ENCODE measurements at regions not wholly inside any gene's neighbourhood (a gene's known extent, or its start where the extent isn't known, plus 50 kb on each side); places are given as distances from the start of the nearest gene placed in this dataset.
"Not testable (repeated sequence)": the region's sequence is repeated elsewhere in the genome, so short reads cannot be mapped to it uniquely, and the experiment has no call there.

DNA sequence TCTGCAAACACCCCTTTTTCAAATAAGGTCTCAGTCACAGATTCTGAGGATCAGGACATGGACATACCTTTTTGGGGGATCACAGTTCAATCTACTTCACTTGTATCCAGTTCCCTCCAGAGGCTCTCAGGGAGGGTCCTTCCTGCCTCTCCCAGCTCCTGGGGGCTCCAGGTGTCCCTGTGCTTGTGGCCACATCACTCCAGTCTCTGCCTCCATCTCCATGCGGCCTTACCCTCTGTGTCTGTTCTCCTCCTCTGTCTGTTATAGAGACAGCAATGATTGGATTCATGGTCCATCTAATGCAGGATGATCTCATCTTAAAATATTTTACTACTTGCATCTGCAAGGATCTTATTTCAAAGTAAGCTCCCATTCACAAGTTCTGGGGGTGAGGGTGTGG, 269.6 kb downstream of the ASMT start:
- no peak overlapping the region for H3K27ac ChIP-seq (ENCODE audit: insufficient read depth in 1 of 2, low read depth in 1 of 2, low read length in 2 of 2, poor library complexity in 1 of 2, severe bottlenecking in 2 of 2)
- H3K9me3 ChIP-seq (ENCODE audit: control extremely low read depth in 1 of 5, control insufficient read depth in 4 of 5, insufficient read depth in 2 of 5, low read depth in 1 of 5, low read length in 4 of 5), result peaks cover 0 to 2% (median 0%) of the 10 kb centered on the region in 5 experiments
- no peak for DNase-seq

DNA sequence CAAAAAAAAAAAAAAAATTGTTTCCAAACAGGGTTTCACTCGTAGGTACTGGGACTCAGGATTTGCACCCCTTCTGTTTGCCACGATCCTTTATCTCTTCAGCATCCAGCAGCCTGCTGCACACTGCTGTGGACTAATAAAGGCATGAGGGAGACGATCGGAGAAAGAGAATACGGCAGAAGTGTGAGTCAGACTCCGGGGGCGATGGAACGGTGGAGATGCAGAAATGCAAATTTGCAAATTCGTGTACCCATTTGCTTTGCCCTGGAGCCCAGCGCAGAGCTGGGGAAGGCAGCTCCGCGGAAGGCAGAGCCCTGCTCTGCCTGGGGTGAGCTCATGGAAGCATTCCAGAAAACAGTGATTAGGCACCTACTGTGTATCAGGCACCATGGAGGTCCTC, 270.3 kb downstream of the ASMT start:
- Histone ChIP-seq H3K36me3 (ENCODE audit: control insufficient read depth in 4 of 4, insufficient read depth in 4 of 4, low read length in 3 of 4) (no peaks in the 10 kb centered on the region), H3K27ac (ENCODE audit: insufficient read depth in 1 of 2, low read depth in 1 of 2, low read length in 2 of 2, poor library complexity in 1 of 2, severe bottlenecking in 2 of 2) (no peak overlapping the region), H3K27me3 (replicated peaks in 2 of 5; ENCODE audit: control insufficient read depth in 4 of 5, insufficient read depth in 5 of 5, low read length in 4 of 5) (peaks cover 0 to 17% (median 1%) of the 10 kb centered on the region in 5 experiments), H3K9me3 (ENCODE audit: control extremely low read depth in 1 of 5, control insufficient read depth in 4 of 5, insufficient read depth in 2 of 5, low read depth in 1 of 5, low read length in 4 of 5) (no peaks in the 10 kb centered on the region), H3K4me1 (ENCODE audit: control extremely low read depth in 1 of 4, control insufficient read depth in 4 of 4, insufficient read depth in 4 of 4, low read length in 3 of 4) (no peaks in the 10 kb centered on the region), H3K4me3 (ENCODE audit: control insufficient read depth in 1 of 7, extremely low read depth in 1 of 7, insufficient read depth in 4 of 7, low read depth in 2 of 7, low read length in 6 of 7) (no peak overlapping the region)
- 95% methylated on average over 12 of the region's 12 CpGs for WGBS (ENCODE audit: insufficient coverage)
- no peak for DNase-seq
- ChIA-PET CTCF (no interaction called here), POLR2A (no interaction called here)

More for the DNA sequence above, 269.6 kb downstream of the ASMT start:
- H3K27me3 ChIP-seq (replicated peaks in 2 of 5; ENCODE audit: control insufficient read depth in 4 of 5, insufficient read depth in 5 of 5, low read length in 4 of 5), result peaks cover 0 to 17% (median 0%) of the 10 kb centered on the region in 5 experiments
- ChIA-PET POLR2A (no interaction called here), CTCF (no interaction called here)
- no peak overlapping the region for H3K4me3 ChIP-seq (ENCODE audit: control insufficient read depth in 1 of 7, extremely low read depth in 1 of 7, insufficient read depth in 4 of 7, low read depth in 2 of 7, low read length in 6 of 7)
- no peaks in the 10 kb centered on the region for H3K4me1 ChIP-seq (ENCODE audit: control extremely low read depth in 1 of 4, control insufficient read depth in 4 of 4, insufficient read depth in 4 of 4, low read length in 3 of 4)
- no peaks in the 10 kb centered on the region for H3K36me3 ChIP-seq (ENCODE audit: control insufficient read depth in 4 of 4, insufficient read depth in 4 of 4, low read length in 3 of 4)
- WGBS (ENCODE audit: insufficient coverage), result no CpG with 5 or more reads among the region's 1 CpG

DNA sequence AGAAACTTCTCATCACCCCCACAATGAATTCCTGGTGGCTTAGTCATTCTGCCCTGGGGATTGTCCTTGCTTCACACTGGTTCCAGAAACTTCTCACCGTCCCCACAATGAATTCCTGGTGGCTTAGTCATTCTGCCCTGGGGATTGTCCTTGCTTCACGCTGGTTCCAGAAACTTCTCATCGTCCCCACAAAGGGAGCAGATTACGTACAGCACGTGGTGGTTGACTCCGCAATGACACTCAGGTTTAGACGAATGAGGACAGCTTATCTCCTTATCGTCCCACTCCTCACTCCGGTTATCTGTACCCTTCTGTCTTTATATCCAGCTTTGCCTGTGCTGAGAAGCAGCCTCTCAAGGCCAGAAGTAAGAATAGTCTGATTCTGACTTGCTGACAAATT, 273.4 kb downstream of the ASMT start:
- H3K36me3 ChIP-seq (ENCODE audit: control insufficient read depth in 4 of 4, insufficient read depth in 4 of 4, low read length in 3 of 4); DNase-seq; POLR2A ChIA-PET; H3K9me3 ChIP-seq (ENCODE audit: control extremely low read depth in 1 of 5, control insufficient read depth in 4 of 5, insufficient read depth in 2 of 5, low read depth in 1 of 5, low read length in 4 of 5); H3K4me1 ChIP-seq (ENCODE audit: control extremely low read depth in 1 of 4, control insufficient read depth in 4 of 4, insufficient read depth in 4 of 4, low read length in 3 of 4); H3K27ac ChIP-seq (ENCODE audit: insufficient read depth in 1 of 2, low read depth in 1 of 2, low read length in 2 of 2, poor library complexity in 1 of 2, severe bottlenecking in 2 of 2); H3K4me3 ChIP-seq (ENCODE audit: control insufficient read depth in 1 of 7, extremely low read depth in 1 of 7, insufficient read depth in 4 of 7, low read depth in 2 of 7, low read length in 6 of 7); CTCF ChIA-PET: not testable (repeated sequence)
- WGBS (ENCODE audit: insufficient coverage), result 95% methylated on average over 6 of the region's 9 CpGs
- peaks cover 0 to 17% (median 3%) of the 10 kb centered on the region in 5 experiments for H3K27me3 ChIP-seq (replicated peaks in 2 of 5; ENCODE audit: control insufficient read depth in 4 of 5, insufficient read depth in 5 of 5, low read length in 4 of 5)

DNA sequence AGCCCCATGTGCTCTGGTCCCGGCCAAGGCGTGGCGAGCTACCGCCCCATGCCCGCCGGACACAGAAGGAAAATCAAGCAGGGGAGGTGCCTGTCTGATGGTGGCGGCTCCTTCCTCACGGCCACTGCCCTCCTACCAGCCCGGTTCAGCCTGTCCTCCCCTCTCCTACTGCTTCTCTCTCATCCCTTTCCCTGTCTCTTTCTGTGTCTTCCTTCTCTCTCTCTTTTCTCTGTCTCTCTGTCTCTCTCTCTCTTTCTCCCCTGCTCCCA, 279.1 kb downstream of the ASMT start:
- ChIA-PET POLR2A (no interaction called here), CTCF (no interaction called here)
- H3K27ac ChIP-seq (ENCODE audit: insufficient read depth in 1 of 2, low read depth in 1 of 2, low read length in 2 of 2, poor library complexity in 1 of 2, severe bottlenecking in 2 of 2), result no peak overlapping the region
- H3K27me3 ChIP-seq (replicated peaks in 2 of 5; ENCODE audit: control insufficient read depth in 4 of 5, insufficient read depth in 5 of 5, low read length in 4 of 5), result peaks cover 0 to 7% (median 3%) of the 10 kb centered on the region in 5 experiments
- H3K4me1 ChIP-seq (ENCODE audit: control extremely low read depth in 1 of 4, control insufficient read depth in 4 of 4, insufficient read depth in 4 of 4, low read length in 3 of 4), result no peaks in the 10 kb centered on the region
- no peaks in the 10 kb centered on the region for H3K9me3 ChIP-seq (ENCODE audit: control extremely low read depth in 1 of 5, control insufficient read depth in 4 of 5, insufficient read depth in 2 of 5, low read depth in 1 of 5, low read length in 4 of 5)
- 92% methylated on average over 8 of the region's 9 CpGs for WGBS (ENCODE audit: insufficient coverage)
- H3K36me3 ChIP-seq (ENCODE audit: control insufficient read depth in 4 of 4, insufficient read depth in 4 of 4, low read length in 3 of 4), result no peaks in the 10 kb centered on the region
- H3K4me3 ChIP-seq (ENCODE audit: control insufficient read depth in 1 of 7, extremely low read depth in 1 of 7, insufficient read depth in 4 of 7, low read depth in 2 of 7, low read length in 6 of 7), result no peak overlapping the region
- DNase-seq, result no peak

DNA sequence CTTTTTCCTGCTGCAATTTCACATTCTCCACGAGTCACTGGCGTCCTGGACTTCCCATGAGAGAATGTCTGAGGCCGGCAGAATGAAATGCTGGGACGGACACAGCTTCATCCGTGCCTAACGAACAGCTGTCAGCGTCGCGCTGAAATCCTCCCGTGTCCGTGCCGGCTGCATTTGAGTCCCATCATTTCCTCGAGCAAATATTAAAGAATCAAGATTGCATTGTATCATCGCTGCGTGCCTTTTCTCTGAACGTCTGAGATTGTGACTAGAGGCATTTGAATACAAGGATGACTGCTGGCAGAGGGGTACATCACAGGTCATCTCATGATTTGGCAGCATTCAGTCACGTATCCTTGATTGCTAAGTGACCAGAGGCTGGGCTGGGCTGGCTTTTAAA, 279.9 kb downstream of the ASMT start:
- ChIA-PET POLR2A (no interaction called here), CTCF (no interaction called here)
- WGBS (ENCODE audit: insufficient coverage), result 79% methylated on average over 17 of the region's 17 CpGs
- Histone ChIP-seq H3K9me3 (ENCODE audit: control extremely low read depth in 1 of 5, control insufficient read depth in 4 of 5, insufficient read depth in 2 of 5, low read depth in 1 of 5, low read length in 4 of 5) (peaks cover 0 to 4% (median 0%) of the 10 kb centered on the region in 5 experiments), H3K4me3 (ENCODE audit: control insufficient read depth in 1 of 7, extremely low read depth in 1 of 7, insufficient read depth in 4 of 7, low read depth in 2 of 7, low read length in 6 of 7) (no peak overlapping the region), H3K27me3 (replicated peaks in 2 of 5; ENCODE audit: control insufficient read depth in 4 of 5, insufficient read depth in 5 of 5, low read length in 4 of 5) (peaks cover 0 to 7% (median 3%) of the 10 kb centered on the region in 5 experiments), H3K4me1 (ENCODE audit: control extremely low read depth in 1 of 4, control insufficient read depth in 4 of 4, insufficient read depth in 4 of 4, low read length in 3 of 4) (no peaks in the 10 kb centered on the region), H3K27ac (ENCODE audit: insufficient read depth in 1 of 2, low read depth in 1 of 2, low read length in 2 of 2, poor library complexity in 1 of 2, severe bottlenecking in 2 of 2) (no peak overlapping the region), H3K36me3 (ENCODE audit: control insufficient read depth in 4 of 4, insufficient read depth in 4 of 4, low read length in 3 of 4) (no peaks in the 10 kb centered on the region)
- no peak for DNase-seq

DNA sequence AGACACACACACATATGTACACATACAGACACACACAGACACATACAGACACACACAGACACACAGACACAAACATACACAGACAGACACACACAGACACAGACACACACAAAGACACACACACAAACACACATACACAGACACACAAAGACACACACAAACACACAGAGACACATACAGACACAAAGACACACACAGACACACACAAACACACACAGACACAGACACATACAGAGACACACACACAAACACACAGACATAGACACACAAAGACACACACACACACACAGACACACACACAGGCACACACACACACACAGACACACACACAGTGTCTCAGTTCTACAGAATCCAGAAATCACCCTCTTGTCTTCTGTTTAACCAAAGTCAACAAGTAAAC, 280.7 kb downstream of the ASMT start:
- peaks cover 0 to 7% (median 0%) of the 10 kb centered on the region in 5 experiments for H3K27me3 ChIP-seq (replicated peaks in 2 of 5; ENCODE audit: control insufficient read depth in 4 of 5, insufficient read depth in 5 of 5, low read length in 4 of 5)
- H3K27ac ChIP-seq (ENCODE audit: insufficient read depth in 1 of 2, low read depth in 1 of 2, low read length in 2 of 2, poor library complexity in 1 of 2, severe bottlenecking in 2 of 2), result no peak overlapping the region
- H3K36me3 ChIP-seq (ENCODE audit: control insufficient read depth in 4 of 4, insufficient read depth in 4 of 4, low read length in 3 of 4), result no peaks in the 10 kb centered on the region
- no peak overlapping the region for H3K4me3 ChIP-seq (ENCODE audit: control insufficient read depth in 1 of 7, extremely low read depth in 1 of 7, insufficient read depth in 4 of 7, low read depth in 2 of 7, low read length in 6 of 7)
- POLR2A ChIA-PET, result no interaction called here
- no peaks in the 10 kb centered on the region for H3K4me1 ChIP-seq (ENCODE audit: control extremely low read depth in 1 of 4, control insufficient read depth in 4 of 4, insufficient read depth in 4 of 4, low read length in 3 of 4)
- DNase-seq, result no peak
- CTCF ChIA-PET, result no interaction called here
- peaks cover 0 to 4% (median 0%) of the 10 kb centered on the region in 5 experiments for H3K9me3 ChIP-seq (ENCODE audit: control extremely low read depth in 1 of 5, control insufficient read depth in 4 of 5, insufficient read depth in 2 of 5, low read depth in 1 of 5, low read length in 4 of 5)

DNA sequence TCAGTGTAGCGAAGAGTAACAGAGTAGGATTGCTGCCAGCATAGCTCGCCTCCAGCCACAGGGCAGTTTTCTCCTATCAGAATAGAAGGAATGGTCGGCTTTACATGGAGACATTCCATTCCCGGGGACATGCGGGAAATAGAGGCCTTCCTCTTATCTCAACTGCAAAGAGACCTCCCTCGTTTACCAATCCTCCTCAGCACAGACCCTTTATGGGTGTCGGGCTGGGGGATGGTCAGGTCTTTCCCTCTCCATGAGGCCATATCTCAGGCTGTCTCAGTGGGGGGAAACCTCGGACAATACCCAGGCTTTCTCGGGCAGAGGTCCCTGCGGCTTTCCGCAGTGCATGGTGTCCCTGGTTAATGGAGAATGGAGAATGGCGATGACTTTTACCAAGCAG, 285.0 kb downstream of the ASMT start:
- Histone ChIP-seq H3K9me3 (ENCODE audit: control extremely low read depth in 1 of 5, control insufficient read depth in 4 of 5, insufficient read depth in 2 of 5, low read depth in 1 of 5, low read length in 4 of 5) (peaks cover 0 to 4% (median 0%) of the 10 kb centered on the region in 5 experiments), H3K36me3 (ENCODE audit: control insufficient read depth in 4 of 4, insufficient read depth in 4 of 4, low read length in 3 of 4) (no peaks in the 10 kb centered on the region), H3K4me3 (ENCODE audit: control insufficient read depth in 1 of 7, extremely low read depth in 1 of 7, insufficient read depth in 4 of 7, low read depth in 2 of 7, low read length in 6 of 7) (no peak overlapping the region), H3K27me3 (replicated peaks in 2 of 5; ENCODE audit: control insufficient read depth in 4 of 5, insufficient read depth in 5 of 5, low read length in 4 of 5) (peaks cover 0 to 7% (median 1%) of the 10 kb centered on the region in 5 experiments), H3K27ac (ENCODE audit: insufficient read depth in 1 of 2, low read depth in 1 of 2, low read length in 2 of 2, poor library complexity in 1 of 2, severe bottlenecking in 2 of 2) (no peak overlapping the region), H3K4me1 (ENCODE audit: control extremely low read depth in 1 of 4, control insufficient read depth in 4 of 4, insufficient read depth in 4 of 4, low read length in 3 of 4) (no peaks in the 10 kb centered on the region)
- WGBS (ENCODE audit: insufficient coverage), result 92% methylated on average over 9 of the region's 12 CpGs
- CTCF ChIA-PET, result no interaction called here
- POLR2A ChIA-PET, result no interaction called here
- no peak for DNase-seq

DNA sequence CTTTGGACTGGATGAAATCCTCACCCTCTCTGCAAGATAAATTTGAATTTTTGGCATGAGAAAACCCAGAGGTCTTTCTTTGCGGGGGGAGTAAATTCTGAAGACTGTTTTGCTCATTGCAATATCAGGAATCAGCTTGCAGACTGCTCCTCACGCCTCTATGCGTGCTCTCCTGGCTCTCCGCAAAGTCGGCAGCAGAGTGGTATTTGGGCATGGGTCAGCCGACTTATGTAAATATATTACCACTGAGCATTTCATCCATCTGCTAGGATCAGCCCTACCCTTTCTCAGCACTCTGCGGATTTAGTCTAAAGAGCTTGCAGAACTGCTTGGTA, 288.0 kb downstream of the ASMT start:
- H3K4me3 ChIP-seq (ENCODE audit: control insufficient read depth in 1 of 7, extremely low read depth in 1 of 7, insufficient read depth in 4 of 7, low read depth in 2 of 7, low read length in 6 of 7), result no peak overlapping the region
- H3K27ac ChIP-seq (ENCODE audit: insufficient read depth in 1 of 2, low read depth in 1 of 2, low read length in 2 of 2, poor library complexity in 1 of 2, severe bottlenecking in 2 of 2), result no peak overlapping the region
- ChIA-PET CTCF (no interaction called here), POLR2A (no interaction called here)
- 77% methylated on average over 7 of the region's 7 CpGs for WGBS (ENCODE audit: insufficient coverage)
- no peaks in the 10 kb centered on the region for H3K4me1 ChIP-seq (ENCODE audit: control extremely low read depth in 1 of 4, control insufficient read depth in 4 of 4, insufficient read depth in 4 of 4, low read length in 3 of 4)
- no peak for DNase-seq
- peaks cover 0 to 15% (median 5%) of the 10 kb centered on the region in 5 experiments for H3K9me3 ChIP-seq (ENCODE audit: control extremely low read depth in 1 of 5, control insufficient read depth in 4 of 5, insufficient read depth in 2 of 5, low read depth in 1 of 5, low read length in 4 of 5)
- peaks cover 0 to 11% (median 1%) of the 10 kb centered on the region in 5 experiments for H3K27me3 ChIP-seq (replicated peaks in 2 of 5; ENCODE audit: control insufficient read depth in 4 of 5, insufficient read depth in 5 of 5, low read length in 4 of 5)
- H3K36me3 ChIP-seq (ENCODE audit: control insufficient read depth in 4 of 4, insufficient read depth in 4 of 4, low read length in 3 of 4), result no peaks in the 10 kb centered on the region
